Activated CD8-positive, alpha-beta memory T cell treated with anti-CD3 and anti-CD28 coated beads, Interleukin-2, amount 50 U/mL, for 1 hour (primary cell): ENCODE measurements at regions not wholly inside any gene's neighbourhood (a gene's known extent, or its start where the extent isn't known, plus 50 kb on each side); places are given as distances from the start of the nearest gene placed in this dataset.
"Not testable (repeated sequence)": the region's sequence is repeated elsewhere in the genome, so short reads cannot be mapped to it uniquely, and the experiment has no call there.

Source experiments
- DNase-seq: peaks from one replicate; pipeline ENCODE4 v3.0.0-alpha.2; 2020; ENCODE audit errors: extremely low read depth

DNA sequence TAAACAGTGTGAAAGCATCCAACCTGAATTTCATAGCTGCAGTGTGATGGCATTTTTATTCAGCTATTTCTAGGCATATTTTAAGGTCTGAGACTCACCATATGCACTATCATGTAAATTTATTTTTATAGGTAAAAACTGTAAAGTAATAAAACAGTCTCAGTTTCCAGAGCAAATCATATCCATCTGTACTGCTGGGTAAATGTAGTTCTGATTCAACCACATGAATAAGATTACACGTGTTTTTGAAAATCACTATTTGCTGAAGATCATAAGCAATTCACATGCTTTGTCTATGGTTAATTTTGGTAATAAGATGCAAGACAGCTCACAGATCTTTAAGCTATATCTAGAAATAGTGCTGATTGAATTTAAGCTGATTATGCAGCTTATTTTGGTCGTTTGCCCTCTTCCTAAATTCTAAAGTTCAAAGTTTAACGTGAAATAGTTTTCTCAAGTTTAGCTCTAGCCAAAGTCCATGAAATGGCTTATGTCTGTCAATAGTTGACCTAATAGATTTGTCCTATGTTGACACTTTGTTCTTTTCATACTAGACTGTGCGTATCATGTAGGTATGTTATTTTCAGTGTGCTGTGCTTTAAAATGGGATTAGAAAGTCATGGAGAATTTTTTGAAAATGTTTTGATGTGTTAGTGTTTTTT is 489.0 kb downstream of the USP25 start:
- no peak for DNase-seq

- not testable (repeated sequence) for DNase-seq
Measured at GRCh38 chr21:16224756-16225155, 495.0 kb downstream of the USP25 start.

GRCh38 chr21:16239659-16240265 is 510.0 kb downstream of the USP25 start:
- no peak for DNase-seq

DNA sequence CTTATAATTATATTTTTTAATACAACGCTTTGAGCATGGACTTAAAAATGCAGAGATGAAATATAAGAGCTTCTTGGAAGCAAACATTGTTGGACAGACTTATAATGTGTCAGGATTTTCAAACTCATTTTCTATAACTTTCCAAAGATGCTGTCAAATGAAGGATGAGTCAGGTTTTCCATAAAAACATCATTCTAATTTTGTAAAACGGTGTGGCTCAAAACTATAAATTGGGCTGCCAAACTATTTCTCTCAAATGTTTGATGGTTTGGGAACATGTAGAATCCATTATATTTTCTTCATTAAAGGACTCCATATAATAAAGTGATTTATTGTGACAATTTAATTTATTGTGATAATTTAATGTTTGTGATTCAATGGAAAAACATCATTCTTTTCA is 511.2 kb downstream of the USP25 start:
- no peak for DNase-seq

- DNase-seq: no peak
Measured at GRCh38 chr21:16241479-16241963, 511.7 kb downstream of the USP25 start.

GRCh38 chr21:16243396-16243795 is 513.6 kb downstream of the USP25 start:
- DNase-seq: no peak

GRCh38 chr21:16248705-16249104 is 518.9 kb downstream of the USP25 start:
- DNase-seq: no peak

DNA sequence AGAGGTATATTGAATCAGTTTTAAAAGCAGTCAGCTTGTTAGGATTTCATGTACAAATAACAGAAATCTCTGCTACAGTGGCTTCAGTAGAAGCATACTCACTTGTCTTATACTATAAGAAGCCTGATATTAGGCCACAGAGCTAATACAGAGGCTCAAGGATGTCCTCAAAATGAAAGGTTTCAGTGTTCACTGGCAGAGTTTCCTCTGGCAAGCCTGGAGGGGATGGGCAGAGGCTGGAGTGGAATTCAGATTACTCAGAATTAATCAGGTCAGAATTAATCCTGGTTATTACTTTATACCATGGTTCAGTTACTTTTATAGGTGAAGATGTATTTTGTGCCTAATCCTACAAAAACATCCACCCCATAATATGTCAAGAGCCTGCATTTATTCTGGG is 520.5 kb downstream of the USP25 start:
- no peak for DNase-seq

GRCh38 chr21:16258844-16259611 is 529.2 kb downstream of the USP25 start:
- no peak for DNase-seq

GRCh38 chr21:16262091-16262490 is 532.3 kb downstream of the USP25 start:
- DNase-seq: no peak

DNA sequence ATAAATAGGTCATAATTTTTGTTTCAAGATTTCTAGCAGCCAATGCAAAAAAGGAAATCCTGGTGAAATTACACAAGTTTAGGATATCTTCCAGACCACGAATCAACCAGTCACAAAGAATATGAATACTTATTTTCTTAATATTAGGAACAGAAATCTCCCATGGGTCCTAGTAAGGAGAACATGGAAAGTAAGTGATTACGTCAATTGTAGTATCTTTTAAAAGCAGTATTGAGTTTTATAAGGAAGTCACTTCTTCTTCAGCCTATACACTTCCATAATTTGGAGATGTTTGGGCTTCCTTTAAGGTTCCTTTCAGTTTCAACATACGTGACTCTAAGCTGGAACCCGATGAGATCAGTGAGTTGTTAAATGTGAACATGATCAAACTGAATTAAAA is 534.5 kb downstream of the USP25 start:
- DNase-seq: no peak

DNA sequence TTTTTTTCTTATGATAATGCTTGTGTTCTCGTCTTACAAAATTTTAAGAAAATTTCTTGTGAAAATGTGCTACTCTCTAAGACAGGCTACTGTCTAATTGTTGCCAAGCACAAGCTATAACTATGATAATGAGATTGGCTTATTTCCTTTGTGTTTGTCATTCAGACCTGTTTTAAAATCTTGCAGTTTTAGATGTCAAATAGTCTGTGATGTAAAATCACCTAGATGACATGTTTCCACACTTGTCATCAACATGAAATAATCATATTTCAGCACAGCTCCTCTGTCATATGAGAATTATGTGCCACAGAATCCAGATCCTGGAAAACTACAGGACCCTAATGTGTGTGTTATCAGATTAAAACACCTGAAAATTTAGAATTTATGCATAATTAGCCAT is 539.7 kb downstream of the USP25 start:
- no peak for DNase-seq

- no peak for DNase-seq
Measured at GRCh38 chr21:16279731-16280581, 550.2 kb downstream of the USP25 start.

DNA sequence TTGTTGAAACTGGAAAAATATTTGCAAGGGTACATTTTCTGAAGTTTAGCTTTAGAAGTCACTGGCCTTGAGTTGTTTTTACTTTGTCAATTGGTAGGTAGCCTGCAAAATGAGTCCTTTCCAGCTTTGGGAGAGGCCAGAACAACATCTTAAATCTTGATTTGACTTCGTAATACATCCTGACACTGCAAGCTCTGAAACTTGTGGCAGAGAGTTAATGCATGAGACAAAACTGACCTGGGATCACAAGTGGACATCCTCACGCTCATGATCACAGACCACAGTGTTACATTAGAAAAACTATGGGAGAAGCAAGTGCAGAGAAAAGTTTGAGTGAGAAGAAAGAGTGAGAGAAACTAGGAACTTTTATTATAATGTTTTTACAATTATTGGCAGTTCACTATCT is 550.9 kb downstream of the USP25 start:
- no peak for DNase-seq

GRCh38 chr21:16283516-16283915 is 553.7 kb downstream of the USP25 start:
- no peak for DNase-seq

GRCh38 chr21:16285605-16286126 is 555.9 kb downstream of the USP25 start:
- no peak for DNase-seq

GRCh38 chr21:16287046-16287445 is 557.3 kb downstream of the USP25 start:
- no peak for DNase-seq

- DNase-seq: no peak
Measured at GRCh38 chr21:16291296-16291695, 561.5 kb downstream of the USP25 start.

DNA sequence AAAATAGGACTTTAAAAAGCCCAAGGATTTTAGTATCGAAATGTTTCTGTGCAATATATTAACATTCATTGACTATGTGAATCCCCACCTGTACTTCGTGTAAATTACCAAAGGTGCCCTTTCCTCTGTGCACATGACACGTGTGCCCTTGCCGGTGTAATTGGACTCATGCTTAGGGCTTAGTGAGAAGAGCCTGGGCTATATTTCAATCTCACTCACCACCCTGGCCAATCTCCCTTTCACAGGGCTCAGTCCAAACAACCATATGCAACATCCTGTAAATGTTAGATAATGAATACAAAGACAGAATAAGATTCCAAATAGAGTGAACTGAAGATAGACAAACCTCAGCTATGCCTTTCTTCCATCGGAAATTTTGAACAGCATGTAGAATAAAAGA is 564.3 kb downstream of the USP25 start:
- DNase-seq: no peak

DNA sequence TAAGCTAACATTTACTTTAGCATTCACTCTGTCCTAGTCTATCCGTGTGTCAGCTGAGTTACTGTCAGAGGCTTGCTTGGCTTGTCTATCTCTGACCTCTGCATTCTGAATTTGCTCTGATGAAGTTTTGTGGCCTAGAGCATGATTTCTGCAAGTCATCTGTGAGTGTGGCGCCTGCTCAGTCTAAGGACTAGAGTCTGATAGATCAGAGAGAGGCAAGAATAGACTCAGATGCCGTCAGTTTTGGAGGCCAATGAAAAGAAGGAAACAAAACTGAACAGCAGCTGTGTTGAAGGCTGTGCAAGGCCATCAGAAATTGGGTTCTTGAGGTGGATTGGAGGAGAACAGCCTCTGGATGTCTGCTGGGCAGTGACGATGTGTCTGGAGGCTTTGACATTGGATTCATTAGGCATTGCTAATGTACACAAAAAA is 573.1 kb downstream of the USP25 start:
- no peak for DNase-seq

- DNase-seq: no peak
Measured at GRCh38 chr21:16304174-16305095, 574.7 kb downstream of the USP25 start.
